ENCODE measurements at regions not wholly inside any gene's neighbourhood (a gene's known extent, or its start where the extent isn't known, plus 50 kb on each side); places are given as distances from the start of the nearest gene placed in this dataset.

DNA sequence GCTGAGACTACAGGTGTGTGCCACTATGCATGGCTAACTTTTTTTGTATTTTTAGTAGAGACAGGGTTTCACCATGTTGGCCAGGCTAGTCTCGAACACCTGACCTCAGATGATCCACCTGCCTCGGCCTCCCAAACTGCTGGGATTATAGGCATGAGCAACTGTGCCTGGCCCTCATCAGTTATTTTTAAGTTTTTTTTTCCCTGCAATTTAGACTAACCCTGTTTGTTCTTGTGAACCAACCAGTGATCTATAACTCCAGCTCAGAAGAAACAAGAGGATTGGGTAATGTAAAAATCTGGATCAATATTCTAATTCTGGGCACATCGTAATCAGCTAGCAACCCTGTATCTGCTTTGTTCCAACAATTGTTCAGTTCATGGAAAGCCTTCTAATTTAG lies 155.7 kb downstream of the NXNL2 start:
- TF ChIP-seq NR2F2 (IDR thresholded peaks at IDR 0.05), result no peak
- TF ChIP-seq, protein P1, sequence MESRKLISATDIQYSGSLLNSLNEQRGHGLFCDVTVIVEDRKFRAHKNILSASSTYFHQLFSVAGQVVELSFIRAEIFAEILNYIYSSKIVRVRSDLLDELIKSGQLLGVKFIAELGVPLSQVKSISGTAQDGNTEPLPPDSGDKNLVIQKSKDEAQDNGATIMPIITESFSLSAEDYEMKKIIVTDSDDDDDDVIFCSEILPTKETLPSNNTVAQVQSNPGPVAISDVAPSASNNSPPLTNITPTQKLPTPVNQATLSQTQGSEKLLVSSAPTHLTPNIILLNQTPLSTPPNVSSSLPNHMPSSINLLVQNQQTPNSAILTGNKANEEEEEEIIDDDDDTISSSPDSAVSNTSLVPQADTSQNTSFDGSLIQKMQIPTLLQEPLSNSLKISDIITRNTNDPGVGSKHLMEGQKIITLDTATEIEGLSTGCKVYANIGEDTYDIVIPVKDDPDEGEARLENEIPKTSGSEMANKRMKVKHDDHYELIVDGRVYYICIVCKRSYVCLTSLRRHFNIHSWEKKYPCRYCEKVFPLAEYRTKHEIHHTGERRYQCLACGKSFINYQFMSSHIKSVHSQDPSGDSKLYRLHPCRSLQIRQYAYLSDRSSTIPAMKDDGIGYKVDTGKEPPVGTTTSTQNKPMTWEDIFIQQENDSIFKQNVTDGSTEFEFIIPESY (IDR thresholded peaks at IDR 0.05), result no peak
- no peak for TF ChIP-seq JUND (IDR thresholded peaks at IDR 0.05)
- TF ChIP-seq SP1 (IDR thresholded peaks at IDR 0.05), result no peak
- TF ChIP-seq, protein P2, sequence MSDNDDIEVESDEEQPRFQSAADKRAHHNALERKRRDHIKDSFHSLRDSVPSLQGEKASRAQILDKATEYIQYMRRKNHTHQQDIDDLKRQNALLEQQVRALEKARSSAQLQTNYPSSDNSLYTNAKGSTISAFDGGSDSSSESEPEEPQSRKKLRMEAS (IDR thresholded peaks at IDR 0.05), result no peak
- TF ChIP-seq, protein P3, sequence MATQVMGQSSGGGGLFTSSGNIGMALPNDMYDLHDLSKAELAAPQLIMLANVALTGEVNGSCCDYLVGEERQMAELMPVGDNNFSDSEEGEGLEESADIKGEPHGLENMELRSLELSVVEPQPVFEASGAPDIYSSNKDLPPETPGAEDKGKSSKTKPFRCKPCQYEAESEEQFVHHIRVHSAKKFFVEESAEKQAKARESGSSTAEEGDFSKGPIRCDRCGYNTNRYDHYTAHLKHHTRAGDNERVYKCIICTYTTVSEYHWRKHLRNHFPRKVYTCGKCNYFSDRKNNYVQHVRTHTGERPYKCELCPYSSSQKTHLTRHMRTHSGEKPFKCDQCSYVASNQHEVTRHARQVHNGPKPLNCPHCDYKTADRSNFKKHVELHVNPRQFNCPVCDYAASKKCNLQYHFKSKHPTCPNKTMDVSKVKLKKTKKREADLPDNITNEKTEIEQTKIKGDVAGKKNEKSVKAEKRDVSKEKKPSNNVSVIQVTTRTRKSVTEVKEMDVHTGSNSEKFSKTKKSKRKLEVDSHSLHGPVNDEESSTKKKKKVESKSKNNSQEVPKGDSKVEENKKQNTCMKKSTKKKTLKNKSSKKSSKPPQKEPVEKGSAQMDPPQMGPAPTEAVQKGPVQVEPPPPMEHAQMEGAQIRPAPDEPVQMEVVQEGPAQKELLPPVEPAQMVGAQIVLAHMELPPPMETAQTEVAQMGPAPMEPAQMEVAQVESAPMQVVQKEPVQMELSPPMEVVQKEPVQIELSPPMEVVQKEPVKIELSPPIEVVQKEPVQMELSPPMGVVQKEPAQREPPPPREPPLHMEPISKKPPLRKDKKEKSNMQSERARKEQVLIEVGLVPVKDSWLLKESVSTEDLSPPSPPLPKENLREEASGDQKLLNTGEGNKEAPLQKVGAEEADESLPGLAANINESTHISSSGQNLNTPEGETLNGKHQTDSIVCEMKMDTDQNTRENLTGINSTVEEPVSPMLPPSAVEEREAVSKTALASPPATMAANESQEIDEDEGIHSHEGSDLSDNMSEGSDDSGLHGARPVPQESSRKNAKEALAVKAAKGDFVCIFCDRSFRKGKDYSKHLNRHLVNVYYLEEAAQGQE (IDR thresholded peaks at IDR 0.05), result no peak
- no peak for TF ChIP-seq YY1 (IDR thresholded peaks at IDR 0.05)
- TF ChIP-seq HNF4A (conservative IDR thresholded peaks at IDR 0.05), result no peak
- no peak for TF ChIP-seq ATF3 (IDR thresholded peaks at IDR 0.05)
- no peak for TF ChIP-seq TAF1 (conservative IDR thresholded peaks at IDR 0.05)
- no peak for TF ChIP-seq FOXA1 (IDR thresholded peaks at IDR 0.05)
- TF ChIP-seq RXRA (IDR thresholded peaks at IDR 0.05), result no peak
- TF ChIP-seq FOXA2 (IDR thresholded peaks at IDR 0.05), result no peak
- TF ChIP-seq HNF4G (IDR thresholded peaks at IDR 0.05), result no peak
- no peak for TF ChIP-seq RAD21 (IDR thresholded peaks at IDR 0.05)
- TF ChIP-seq GABPA (IDR thresholded peaks at IDR 0.05 in 1 of 2, conservative IDR thresholded peaks at IDR 0.05 in 1 of 2), result no peak
- TF ChIP-seq CTCF (IDR thresholded peaks at IDR 0.05; ENCODE audit: low read depth, low read length, missing input control), result no peak
- TF ChIP-seq EGR1 (IDR thresholded peaks at IDR 0.05; ENCODE audit: low read depth in 2 of 2), result no peak
- H3K9me3 ChIP-seq (ENCODE audit: control insufficient read depth in 4 of 4, low read length in 3 of 4), result peaks cover 0 to 6% (median under 1%) of the 10 kb centered on the region in 4 donors
- H3K27me3 ChIP-seq (ENCODE audit: control insufficient read depth in 4 of 4, insufficient read depth in 4 of 4, low read length in 3 of 4), result no peaks in the 10 kb centered on the region
- H3K27ac ChIP-seq (ENCODE audit: low read depth in 1 of 2, low read length in 2 of 2), result no peak overlapping the region
- 79% methylated on average over 3 of the region's 3 CpGs for WGBS
- H3K4me3 ChIP-seq (ENCODE audit: low read depth in 1 of 3, low read length in 3 of 3), result no peak overlapping the region
- no peaks in the 10 kb centered on the region for H3K36me3 ChIP-seq (ENCODE audit: control insufficient read depth in 4 of 4, insufficient read depth in 3 of 4, low read depth in 1 of 4, low read length in 3 of 4)
- peaks cover 0 to 4% (median 0%) of the 10 kb centered on the region in 4 donors for H3K4me1 ChIP-seq (ENCODE audit: control insufficient read depth in 4 of 4, insufficient read depth in 4 of 4, low read length in 3 of 4)
- DNase-seq (ENCODE audit: low spot score), result no peak
- no peak overlapping the region for H3K9ac ChIP-seq (ENCODE audit: low read depth in 1 of 2, low read length in 2 of 2)

Data from liver (tissue), 8 donors.